Adrenal gland (tissue), 9 donors: ENCODE measurements at regions not wholly inside any gene's neighbourhood (a gene's known extent, or its start where the extent isn't known, plus 50 kb on each side); places are given as distances from the start of the nearest gene placed in this dataset.

Experiments
- DNase-seq, 7 donors: peaks; one replicate each; pipeline ENCODE4 v3.0.0-alpha.2; 2019 to 2020
- H3K27ac ChIP-seq, 5 donors: fragments of 200-600 bp; sonication (generic) in 4 of 5; 1 replicate in 3 of 5; 2 replicates in 2 of 5; pipeline versions ENCODE4 v1.5.1 to v1.8.0; 2016 to 2020; ENCODE audit warnings: mild to moderate bottlenecking in 1 of 5
- H3K27me3 ChIP-seq: fragments of 200-600 bp; 2 replicates; pipeline ENCODE4 v1.8.0; 2021
- H3K36me3 ChIP-seq, 2 donors: fragments of 200-600 bp; replicated peaks in 1 of 2; 1 replicate in 1 of 2; 2 replicates in 1 of 2; pipeline versions ENCODE4 v1.5.1 to v1.8.0; 2018 to 2022
- H3K4me1 ChIP-seq, 2 donors: fragments of 200-600 bp; replicated peaks in 1 of 2; 1 replicate in 1 of 2; 2 replicates in 1 of 2; pipeline versions ENCODE4 v1.5.1 to v1.8.0; 2018 to 2021
- H3K4me3 ChIP-seq, 4 donors: fragments of 200-600 bp; sonication (generic) in 3 of 4; one replicate each; pipeline ENCODE4 v1.5.1; 2016 to 2018
- H3K9me3 ChIP-seq, 3 donors: fragments of 200-600 bp; sonication (generic) in 1 of 3; replicated peaks in 1 of 3; 1 replicate in 2 of 3; 2 replicates in 1 of 3; pipeline versions ENCODE4 v1.5.1 to v1.8.0; 2016 to 2021
- POLR2A ChIP-seq, 2 donors: fragments of 450-650 bp; IDR thresholded peaks; one replicate each; pipeline ENCODE4 v1.6.1; 2017; ENCODE audit warnings: antibody characterized with exemption in 2 of 2, mild to moderate bottlenecking in 2 of 2, moderate library complexity in 1 of 2
- WGBS, 4 donors: extraction: QIAGEN DNeasy Blood & Tissue Kit in 2 of 4; methylation state at CpG; one replicate each; pipeline versions ENCODE4 v1.1.5 to v1.1.7; 2013 to 2017; 5-methylcytosine and 5-hydroxymethylcytosine counted together
- intact Hi-C, 2 donors: fragments of 100-400 bp; cut with DNase I; formaldehyde crosslinking; loops; one replicate each; pipeline versions ENCODE4 v1.14.1 to v1.15.0; 2022 to 2023
- TF ChIP-seq, protein P1 (sequence below), 6 experiments: fragments of 450-650 bp in 4 of 6; fragments of 200-600 bp in 2 of 6; sonication (generic) in 1 of 6; IDR thresholded peaks; 1 replicate in 5 of 6; 2 replicates in 1 of 6; pipeline versions ENCODE4 v1.5.1 to v1.8.0; 2016 to 2021; ENCODE audit warnings: antibody characterized with exemption in 6 of 6, mild to moderate bottlenecking in 2 of 6, moderate library complexity in 1 of 6
- donor health status: healthy with polysubstance abuse.
- donor health status: Bipolar disorder and iron deficiency.
- donor health status: DM: yes; HTN: yes; CAD: no.
- donor health status: DM: no; HTN: no; CAD: no.
- donor health status: DM: no; HTN: no; CAD: no.

DNA sequence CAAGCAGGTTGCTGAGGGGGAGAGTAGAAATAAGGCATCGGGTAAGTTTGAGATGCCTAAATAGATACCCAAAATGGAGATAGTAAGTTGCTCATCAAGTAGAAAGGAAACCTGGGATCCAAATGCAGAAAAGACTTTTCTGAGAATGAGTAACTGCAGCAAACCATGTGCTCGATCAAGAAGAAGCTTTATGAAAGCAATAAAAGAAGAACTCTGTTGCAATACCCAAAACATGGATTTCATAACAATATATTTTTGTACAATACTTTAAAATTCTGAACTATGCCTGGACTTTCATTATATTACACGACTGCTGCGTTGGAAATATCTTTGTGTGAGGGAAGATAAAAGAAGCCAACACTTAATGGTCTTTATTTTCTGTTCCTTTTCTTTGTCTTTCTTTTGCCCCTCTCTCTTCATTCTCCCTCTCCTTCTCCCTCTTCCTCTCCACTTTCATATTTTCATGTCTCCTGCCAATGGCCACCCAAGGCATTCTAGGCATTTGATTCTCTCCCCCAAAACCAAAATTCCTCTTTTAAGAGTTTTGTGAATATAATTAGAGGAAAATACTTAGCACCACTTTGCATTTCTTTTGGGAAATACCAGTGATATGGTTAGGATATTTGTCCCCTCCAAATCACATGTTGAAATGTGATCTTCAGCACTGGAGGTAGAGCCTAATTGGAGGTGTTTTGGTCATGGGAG is 257.6 kb downstream of the MREG start:
- DNase-seq, result no peak
- Histone ChIP-seq H3K4me1 (no peaks in the 10 kb centered on the region), H3K4me3 (no peak overlapping the region), H3K27ac (no peak overlapping the region), H3K27me3 (no peaks in the 10 kb centered on the region), H3K36me3 (no peaks in the 10 kb centered on the region), H3K9me3 (no peaks in the 10 kb centered on the region)
- TF ChIP-seq, protein P1, sequence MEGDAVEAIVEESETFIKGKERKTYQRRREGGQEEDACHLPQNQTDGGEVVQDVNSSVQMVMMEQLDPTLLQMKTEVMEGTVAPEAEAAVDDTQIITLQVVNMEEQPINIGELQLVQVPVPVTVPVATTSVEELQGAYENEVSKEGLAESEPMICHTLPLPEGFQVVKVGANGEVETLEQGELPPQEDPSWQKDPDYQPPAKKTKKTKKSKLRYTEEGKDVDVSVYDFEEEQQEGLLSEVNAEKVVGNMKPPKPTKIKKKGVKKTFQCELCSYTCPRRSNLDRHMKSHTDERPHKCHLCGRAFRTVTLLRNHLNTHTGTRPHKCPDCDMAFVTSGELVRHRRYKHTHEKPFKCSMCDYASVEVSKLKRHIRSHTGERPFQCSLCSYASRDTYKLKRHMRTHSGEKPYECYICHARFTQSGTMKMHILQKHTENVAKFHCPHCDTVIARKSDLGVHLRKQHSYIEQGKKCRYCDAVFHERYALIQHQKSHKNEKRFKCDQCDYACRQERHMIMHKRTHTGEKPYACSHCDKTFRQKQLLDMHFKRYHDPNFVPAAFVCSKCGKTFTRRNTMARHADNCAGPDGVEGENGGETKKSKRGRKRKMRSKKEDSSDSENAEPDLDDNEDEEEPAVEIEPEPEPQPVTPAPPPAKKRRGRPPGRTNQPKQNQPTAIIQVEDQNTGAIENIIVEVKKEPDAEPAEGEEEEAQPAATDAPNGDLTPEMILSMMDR (IDR thresholded peaks at IDR 0.05), result no peak
- TF ChIP-seq POLR2A (IDR thresholded peaks at IDR 0.05), result no peak
- WGBS, 4 donors, result 72 to 84% (median 82%) methylated on average over 4 of the region's 4 CpGs
- intact Hi-C loops, result no loop called here

DNA sequence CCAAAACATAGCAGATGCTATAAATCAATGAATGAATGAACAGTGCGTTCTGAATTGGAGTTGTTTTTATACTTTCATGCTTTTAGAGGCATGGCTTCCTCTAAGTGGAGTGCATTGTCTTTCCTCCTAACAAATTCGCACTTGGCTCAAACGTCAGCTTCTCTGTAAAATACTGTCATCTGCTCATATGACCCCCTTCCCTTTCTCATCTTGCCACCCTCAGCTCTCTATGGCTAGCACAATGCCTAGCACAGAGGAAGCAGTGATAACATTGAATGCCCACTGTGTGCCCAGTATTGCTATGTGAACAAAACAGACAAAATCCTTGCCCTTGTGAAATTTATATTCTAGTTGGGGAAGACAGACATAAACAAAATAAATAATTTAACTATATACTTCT is 258.8 kb downstream of the MREG start:
- TF ChIP-seq POLR2A (IDR thresholded peaks at IDR 0.05), result no peak
- TF ChIP-seq, protein P1 (IDR thresholded peaks at IDR 0.05), result no peak
- intact Hi-C loops, result no loop called here
- Histone ChIP-seq H3K27ac (no peak overlapping the region), H3K4me1 (peaks cover 0 to under 1% of the 10 kb centered on the region in 2 donors), H3K36me3 (no peaks in the 10 kb centered on the region), H3K9me3 (no peaks in the 10 kb centered on the region), H3K4me3 (no peak overlapping the region), H3K27me3 (no peaks in the 10 kb centered on the region)
- peak in 1 of 7 donors; percentile 18 for DNase-seq
- WGBS, 4 donors, result 59 to 72% (median 66%) methylated on average over 3 of the region's 3 CpGs

DNA sequence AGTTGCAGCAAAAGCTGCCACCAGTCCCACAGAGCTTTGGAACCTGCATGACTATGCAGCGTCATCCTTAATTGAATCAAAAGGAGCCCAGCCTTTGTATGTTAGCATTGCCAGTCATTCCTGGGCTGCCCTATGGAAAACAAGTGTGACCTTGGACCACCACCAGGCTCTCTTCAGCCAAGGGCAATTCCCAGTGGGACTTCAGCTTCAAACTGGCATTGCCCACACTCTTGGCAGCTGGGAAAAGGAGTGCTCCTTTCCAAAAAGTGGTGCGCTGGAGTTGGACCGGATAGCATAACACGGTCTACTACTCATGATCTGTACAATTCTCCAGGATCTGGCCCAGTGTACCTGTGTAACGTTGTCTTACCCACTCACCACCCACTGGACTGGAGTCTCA is 259.5 kb downstream of the MREG start:
- Histone ChIP-seq H3K27me3 (no peaks in the 10 kb centered on the region), H3K36me3 (no peaks in the 10 kb centered on the region), H3K27ac (no peak overlapping the region), H3K4me3 (no peak overlapping the region), H3K4me1 (peaks cover 0 to 5% of the 10 kb centered on the region in 2 donors), H3K9me3 (no peaks in the 10 kb centered on the region)
- TF ChIP-seq, protein P1 (IDR thresholded peaks at IDR 0.05), result no peak
- no peak for TF ChIP-seq POLR2A (IDR thresholded peaks at IDR 0.05)
- intact Hi-C loops, result no loop called here
- no peak for DNase-seq
- WGBS, 4 donors, result 86 to 93% (median 88%) methylated on average over 5 of the region's 5 CpGs

DNA sequence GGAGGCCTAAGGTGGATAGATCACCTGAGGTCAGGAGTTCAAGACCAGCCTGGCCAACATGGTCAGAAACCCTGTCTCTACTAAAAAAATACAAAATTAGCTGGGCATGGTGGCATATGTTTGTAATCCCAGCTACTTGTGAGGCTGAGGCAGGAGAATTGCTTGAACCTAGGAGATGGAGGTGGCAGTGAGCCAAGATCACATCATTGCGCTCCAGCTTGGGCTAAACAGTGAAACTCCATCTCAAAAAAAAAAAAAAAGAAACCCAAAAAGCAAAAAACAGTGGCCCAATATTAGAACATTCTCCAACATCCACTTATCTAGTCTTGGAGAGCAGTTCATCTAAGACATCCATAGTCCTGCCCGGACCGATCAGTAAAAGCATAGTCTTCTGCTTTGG is 260.4 kb downstream of the MREG start:
- Histone ChIP-seq H3K4me3 (no peak overlapping the region), H3K27me3 (no peaks in the 10 kb centered on the region), H3K4me1 (peaks cover 0 to 8% of the 10 kb centered on the region in 2 donors), H3K36me3 (no peaks in the 10 kb centered on the region), H3K27ac (no peak overlapping the region), H3K9me3 (no peaks in the 10 kb centered on the region)
- intact Hi-C loops, result no loop called here
- no peak for DNase-seq
- WGBS, 4 donors, result 93 to 97% (median 95%) methylated on average over 3 of the region's 3 CpGs
- TF ChIP-seq, protein P1 (IDR thresholded peaks at IDR 0.05), result no peak
- TF ChIP-seq POLR2A (IDR thresholded peaks at IDR 0.05), result no peak
